GM21423 (cell line): ENCODE measurements at regions not wholly inside any gene's neighbourhood (a gene's known extent, or its start where the extent isn't known, plus 50 kb on each side); places are given as distances from the start of the nearest gene placed in this dataset.
"Not testable (repeated sequence)": the region's sequence is repeated elsewhere in the genome, so short reads cannot be mapped to it uniquely, and the experiment has no call there.

Experiments
- ATAC-seq: cut with Tn5 transposase; IDR thresholded peaks from one replicate; pipeline ENCODE4 v1.9.1; 2021; ENCODE audit warnings: mild to moderate bottlenecking, moderate library complexity; ENCODE audit not compliant: unreplicated experiment

DNA sequence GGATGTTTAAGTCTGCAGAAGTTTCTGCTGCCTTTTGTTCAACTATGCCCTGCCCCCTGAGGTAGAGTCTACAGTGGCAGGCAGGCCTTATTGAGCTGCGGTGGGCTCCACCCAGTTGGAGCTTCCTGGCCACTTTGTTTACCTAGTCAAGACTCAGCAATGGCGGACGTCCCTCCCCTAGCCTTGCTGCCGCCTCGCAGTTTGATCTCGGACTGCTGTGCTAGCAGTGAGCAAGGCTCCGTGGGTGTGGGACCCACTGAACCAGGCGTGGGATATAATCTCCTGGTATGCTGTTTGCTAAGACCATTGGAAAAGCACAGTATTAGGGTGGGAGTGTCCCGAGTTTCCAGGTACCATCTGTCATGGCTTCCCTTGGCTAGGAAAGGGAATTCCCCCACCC is 79.4 kb upstream of the RPS6KA6 start:
- not testable (repeated sequence) for ATAC-seq

DNA sequence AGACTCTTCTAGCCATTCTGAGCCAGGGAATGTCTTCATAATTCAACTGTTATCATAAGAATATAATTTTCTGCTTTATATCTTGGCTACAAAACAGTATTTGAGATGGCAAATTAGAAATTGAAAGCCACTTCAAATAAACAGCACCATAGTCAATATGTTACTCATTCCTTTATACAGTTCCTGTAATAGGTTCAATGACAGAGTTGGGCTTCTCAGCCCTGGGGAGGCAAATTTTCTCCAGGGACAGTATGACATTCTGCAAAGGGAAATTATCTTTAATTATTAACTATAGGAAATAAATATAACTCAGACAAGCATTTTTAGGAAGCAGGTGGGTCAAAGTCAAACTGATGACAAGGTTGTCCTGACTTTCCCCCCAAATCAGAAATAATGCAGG is 71.9 kb upstream of the RPS6KA6 start:
- ATAC-seq: peak; percentile 64

DNA sequence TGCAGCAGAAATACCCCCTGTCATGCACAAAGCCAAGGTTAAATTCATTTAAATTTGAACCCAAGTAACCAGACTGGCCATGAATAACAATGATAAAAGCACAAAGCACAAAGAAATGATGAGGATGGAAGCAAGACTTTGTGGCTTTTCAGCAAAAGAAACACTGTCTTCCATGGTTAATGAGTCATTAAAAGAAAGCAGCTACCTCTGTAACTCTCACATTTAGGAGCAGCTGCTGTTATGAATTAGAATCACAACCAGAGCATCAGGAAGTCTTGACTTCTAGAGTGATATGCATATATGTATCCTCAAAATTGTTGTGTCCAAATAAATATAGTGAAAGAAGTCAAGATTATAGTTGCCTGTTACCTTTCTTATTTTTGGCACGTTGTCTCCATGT is 70.7 kb upstream of the RPS6KA6 start:
- peak; percentile 59 for ATAC-seq

DNA sequence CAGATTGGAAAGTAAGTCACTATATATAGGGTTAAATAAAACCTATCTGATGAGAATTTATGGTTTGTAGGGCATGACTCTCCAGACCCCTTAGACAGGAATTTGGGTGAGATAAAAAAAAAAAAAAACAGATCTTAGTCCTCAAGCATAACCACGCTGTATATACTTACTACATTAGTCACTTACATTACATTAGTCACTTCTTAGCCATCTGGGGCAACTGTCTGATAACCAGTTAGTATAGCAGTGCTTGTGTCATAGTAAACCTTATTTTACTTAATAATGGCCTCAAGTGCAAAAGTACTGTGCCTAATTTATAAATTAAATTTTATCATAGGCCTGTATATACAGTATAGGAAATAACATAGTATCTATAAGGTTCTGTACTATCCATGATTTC is 60.2 kb upstream of the RPS6KA6 start:
- ATAC-seq: no peak

DNA sequence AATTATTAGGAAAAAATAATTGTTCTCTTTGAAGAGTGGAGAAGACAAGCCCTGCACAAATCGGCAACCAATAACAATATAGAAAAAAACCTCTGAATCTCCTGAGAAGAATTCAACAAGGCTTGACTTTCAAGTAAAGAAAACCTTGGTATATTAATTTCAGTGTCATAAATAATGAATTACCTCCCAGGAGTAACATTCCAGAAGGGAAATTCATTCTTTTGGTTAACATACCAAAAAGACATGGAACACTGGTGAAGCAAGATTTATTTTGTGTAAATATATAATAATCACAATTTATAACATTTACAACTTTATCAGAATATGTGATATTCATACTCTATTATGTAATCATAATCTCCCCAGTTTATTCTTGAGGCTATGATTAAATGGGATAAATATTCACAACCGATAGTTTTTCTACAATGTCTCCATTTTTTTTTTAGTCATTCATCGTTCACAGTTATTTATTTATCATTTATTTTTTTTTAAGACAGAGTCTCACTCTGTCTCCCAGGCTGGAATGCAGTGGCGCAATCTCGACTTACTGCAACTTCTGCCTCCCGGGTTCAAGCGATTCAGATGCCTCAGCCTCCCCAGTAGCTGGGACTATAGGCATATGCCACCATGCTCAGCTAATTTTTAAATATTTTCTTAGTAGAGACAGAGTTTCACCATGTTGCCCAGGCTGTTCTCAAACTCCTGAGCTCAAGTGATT is 53.0 kb upstream of the RPS6KA6 start:
- no peak for ATAC-seq
